GM12878 (cell line): ENCODE measurements at regions not wholly inside any gene's neighbourhood (a gene's known extent, or its start where the extent isn't known, plus 50 kb on each side); places are given as distances from the start of the nearest gene placed in this dataset.

Experiments used
- ATAC-seq: fragments of 200-7000 bp; cut with Tn5 transposase; 3 replicates; pipeline ENCODE4 v1.9.1; 2020; ENCODE audit warnings: mild to moderate bottlenecking, moderate library complexity
- BruUV-seq: library from RNA; stranded (reverse); fragments of 400-500 nt; replicated peaks from 2 replicates; lab custom pipeline; 2021; lab: Mats Ljungman, UMichigan
- CTCF ChIA-PET: fragments of 300-600 bp; sonication (Branson Sonifier 250); formaldehyde crosslinking; extraction: SDS; loops from one replicate; lab custom pipeline; 2021; ENCODE audit warnings: inconsistent platforms; lab: Yijun Ruan, JAX
- POLR2A ChIA-PET: fragments of 350-600 bp; formaldehyde crosslinking; extraction: SDS; loops from one replicate; lab custom pipeline; 2021; ENCODE audit warnings: inconsistent platforms; lab: Charles Lee
- RAD21 ChIA-PET: fragments of 300-600 bp; sonication (Branson Sonifier 250); formaldehyde crosslinking; loops from one replicate; lab custom pipeline; 2023; ENCODE audit warnings: antibody characterized with exemption; ENCODE audit not compliant: unreplicated experiment; lab: Charles Lee
- SMC1A ChIA-PET: fragments of 300-600 bp; sonication (Branson Sonifier 250); formaldehyde crosslinking; loops from one replicate; lab custom pipeline; 2023; ENCODE audit not compliant: unreplicated experiment, uncharacterized antibody; lab: Charles Lee
- DNase-seq: peaks from one replicate; pipeline ENCODE4 v3.0.0-alpha.2; 2011; ENCODE audit warnings: low read depth, low spot score
- FAIRE-seq: peaks from 3 replicates; lab custom pipeline; 2011; peaks lifted over from hg19 to GRCh38; lab: Jason Lieb, UNC
- H2AFZ ChIP-seq: 2 replicates; pipeline ENCODE4 v1.6.0; 2011; ENCODE audit warnings: low read depth, low read length, control low read depth; ENCODE audit not compliant: control insufficient read depth
- H3K27ac ChIP-seq: 2 replicates; pipeline ENCODE4 v1.5.1; 2011; ENCODE audit warnings: control low read depth; ENCODE audit not compliant: control insufficient read depth, insufficient read depth
- H3K27me3 ChIP-seq, 2 experiments: replicated peaks in 1 of 2; 2 replicates each; pipeline versions ENCODE4 v1.6.0 to v1.6.1; 2011; ENCODE audit warnings: low read length in 1 of 2; ENCODE audit not compliant: control insufficient read depth in 2 of 2, insufficient read depth in 2 of 2
- H3K36me3 ChIP-seq, 2 experiments: 2 replicates each; pipeline ENCODE4 v1.5.1; 2011; ENCODE audit warnings: low read length in 1 of 2; ENCODE audit not compliant: control insufficient read depth in 2 of 2, insufficient read depth in 2 of 2
- H3K4me1 ChIP-seq: 2 replicates; pipeline ENCODE4 v1.6.1; 2011; ENCODE audit warnings: mild to moderate bottlenecking, low read length, moderate library complexity, mixed read lengths; ENCODE audit not compliant: control insufficient read depth, insufficient read depth
- H3K4me2 ChIP-seq: 2 replicates; pipeline ENCODE4 v1.6.0; 2011; ENCODE audit warnings: control low read depth; ENCODE audit not compliant: control insufficient read depth, insufficient read depth
- H3K4me3 ChIP-seq: fragments of 200-600 bp; sonication (generic); 2 replicates; pipeline ENCODE4 v1.5.1; 2016
- H3K79me2 ChIP-seq: 2 replicates; pipeline ENCODE4 v1.6.0; 2011; ENCODE audit warnings: low read length; ENCODE audit not compliant: control insufficient read depth, insufficient read depth
- H3K9ac ChIP-seq: 2 replicates; pipeline ENCODE4 v1.8.0; 2011; ENCODE audit warnings: low read length, control low read depth, mixed read lengths; ENCODE audit not compliant: control insufficient read depth, insufficient read depth
- H3K9me3 ChIP-seq: replicated peaks from 3 replicates; pipeline ENCODE4 v1.5.1; 2011; ENCODE audit warnings: mild to moderate bottlenecking, low read length; ENCODE audit not compliant: control insufficient read depth, insufficient read depth
- H4K20me1 ChIP-seq: 2 replicates; pipeline ENCODE4 v1.6.0; 2011; ENCODE audit not compliant: control insufficient read depth, insufficient read depth
- JUNB ChIP-seq: IDR thresholded peaks from 2 replicates; pipeline ENCODE4 v1.6.1; 2016; ENCODE audit warnings: antibody characterized with exemption, mild to moderate bottlenecking
- SMAD1 ChIP-seq: fragments of 450-650 bp; IDR thresholded peaks from 2 replicates; pipeline ENCODE4 v1.6.1; 2018; ENCODE audit warnings: mild to moderate bottlenecking, low read depth; ENCODE audit not compliant: partially characterized antibody
- WGBS: methylation state at CpG from one replicate; pipeline ENCODE4 v1.1.6; 2016; ENCODE audit warnings: low lambda C conversion rate; ENCODE audit not compliant: insufficient replicate concordance, insufficient coverage; ENCODE audit errors: missing lambda C conversion rate; 5-methylcytosine and 5-hydroxymethylcytosine counted together
- in situ Hi-C: fragments of 300-500 bp; cut with MboI; formaldehyde crosslinking; loops from 9 replicates; pipeline ENCODE4 v1.14.3; 2018; ENCODE audit warnings: mixed read lengths
- intact Hi-C: fragments of 100-400 bp; cut with micrococcal nuclease; formaldehyde crosslinking; loops from one replicate; pipeline ENCODE4 v1.14.2; 2022; ENCODE audit not compliant: unreplicated experiment
- TF ChIP-seq, protein P1 (sequence below): fragments of 450-650 bp; IDR thresholded peaks from 2 replicates; pipeline ENCODE4 v1.6.1; 2017; ENCODE audit warnings: antibody characterized with exemption, mild to moderate bottlenecking, moderate library complexity

DNA sequence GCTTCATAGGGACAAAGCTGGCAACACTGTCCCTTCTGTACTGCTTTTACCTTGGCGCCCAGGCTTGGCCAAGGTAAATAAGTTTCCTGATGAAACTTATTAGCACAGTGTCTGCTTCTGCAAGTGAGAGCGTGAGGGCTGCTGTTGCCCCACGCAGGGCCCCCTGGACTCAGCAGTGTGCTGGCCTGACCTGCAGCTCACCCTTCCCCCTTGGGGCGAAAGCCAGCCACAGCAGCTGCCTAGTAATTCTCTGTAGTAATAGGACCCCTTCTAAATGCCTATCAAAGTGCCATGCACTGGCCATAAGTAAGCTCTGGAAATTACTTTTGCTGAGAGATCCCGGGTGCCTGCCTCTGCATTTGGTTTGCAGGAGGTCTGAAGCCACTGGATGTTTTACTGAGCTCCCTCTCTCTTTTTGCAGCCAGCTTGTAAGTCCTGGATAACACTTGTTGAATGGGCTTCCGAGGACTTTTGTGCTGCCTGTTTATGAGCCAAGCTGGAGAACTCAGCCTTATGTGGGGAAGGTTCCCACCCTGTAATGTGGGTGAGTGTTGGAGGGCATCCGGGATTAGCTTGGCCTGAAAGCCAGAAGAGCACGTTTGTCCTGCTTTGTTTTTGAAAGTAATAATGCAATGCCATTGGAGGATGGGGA lies 293.9 kb downstream of the C7orf25 start:
- Histone ChIP-seq H3K4me2 (no peak overlapping the region), H4K20me1 (no peaks in the 10 kb centered on the region), H3K9me3 (no peaks in the 10 kb centered on the region), H3K4me3 (no peak overlapping the region), H3K27ac (no peak overlapping the region), H3K79me2 (no peaks in the 10 kb centered on the region), H3K9ac (no peak overlapping the region), H3K36me3 (no peaks in the 10 kb centered on the region), H3K27me3 (no peaks in the 10 kb centered on the region), H2AFZ (no peak overlapping the region), H3K4me1 (no peaks in the 10 kb centered on the region)
- ChIA-PET POLR2A (no interaction called here), SMC1A (no interaction called here), CTCF (no interaction called here), RAD21 (no interaction called here)
- BruUV-seq = no TSS peak
- WGBS = 11% methylated on average over 8 of the region's 8 CpGs
- in situ Hi-C loops = no loop called here
- intact Hi-C loops = no loop called here
- ATAC-seq (no peak), DNase-seq (no peak), FAIRE-seq (no peak)
- TF ChIP-seq SMAD1 = no peak
- TF ChIP-seq JUNB = no peak
- TF ChIP-seq, protein P1, sequence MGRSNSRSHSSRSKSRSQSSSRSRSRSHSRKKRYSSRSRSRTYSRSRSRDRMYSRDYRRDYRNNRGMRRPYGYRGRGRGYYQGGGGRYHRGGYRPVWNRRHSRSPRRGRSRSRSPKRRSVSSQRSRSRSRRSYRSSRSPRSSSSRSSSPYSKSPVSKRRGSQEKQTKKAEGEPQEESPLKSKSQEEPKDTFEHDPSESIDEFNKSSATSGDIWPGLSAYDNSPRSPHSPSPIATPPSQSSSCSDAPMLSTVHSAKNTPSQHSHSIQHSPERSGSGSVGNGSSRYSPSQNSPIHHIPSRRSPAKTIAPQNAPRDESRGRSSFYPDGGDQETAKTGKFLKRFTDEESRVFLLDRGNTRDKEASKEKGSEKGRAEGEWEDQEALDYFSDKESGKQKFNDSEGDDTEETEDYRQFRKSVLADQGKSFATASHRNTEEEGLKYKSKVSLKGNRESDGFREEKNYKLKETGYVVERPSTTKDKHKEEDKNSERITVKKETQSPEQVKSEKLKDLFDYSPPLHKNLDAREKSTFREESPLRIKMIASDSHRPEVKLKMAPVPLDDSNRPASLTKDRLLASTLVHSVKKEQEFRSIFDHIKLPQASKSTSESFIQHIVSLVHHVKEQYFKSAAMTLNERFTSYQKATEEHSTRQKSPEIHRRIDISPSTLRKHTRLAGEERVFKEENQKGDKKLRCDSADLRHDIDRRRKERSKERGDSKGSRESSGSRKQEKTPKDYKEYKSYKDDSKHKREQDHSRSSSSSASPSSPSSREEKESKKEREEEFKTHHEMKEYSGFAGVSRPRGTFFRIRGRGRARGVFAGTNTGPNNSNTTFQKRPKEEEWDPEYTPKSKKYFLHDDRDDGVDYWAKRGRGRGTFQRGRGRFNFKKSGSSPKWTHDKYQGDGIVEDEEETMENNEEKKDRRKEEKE = no peak
